ENCODE measurements at regions not wholly inside any gene's neighbourhood (a gene's known extent, or its start where the extent isn't known, plus 50 kb on each side); places are given as distances from the start of the nearest gene placed in this dataset.

DNA sequence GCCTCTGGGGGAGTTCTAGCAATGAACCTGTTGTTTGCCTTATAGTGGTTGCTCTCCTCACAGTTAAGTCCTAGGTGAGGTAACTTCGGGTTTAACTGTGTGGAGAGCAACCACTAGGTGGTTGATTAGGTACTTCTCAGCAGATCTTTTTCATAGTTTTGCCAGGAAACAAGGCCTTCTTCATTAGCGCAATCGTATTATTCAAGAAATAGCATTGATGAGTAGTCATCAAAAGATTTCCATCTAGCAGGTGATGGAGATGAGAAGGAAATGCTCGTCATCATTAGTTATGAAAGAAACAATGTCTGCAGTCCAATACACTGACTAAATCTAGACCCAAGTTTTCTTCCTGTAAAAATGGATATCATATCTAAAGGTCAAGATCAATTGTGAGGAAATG lies 923.3 kb downstream of the AACS start:
- TF ChIP-seq TEAD4 (IDR thresholded peaks at IDR 0.05) (no peak), FOXM1 (IDR thresholded peaks at IDR 0.05; ENCODE audit: borderline replicate concordance, low read depth) (no peak), EP300 (IDR thresholded peaks at IDR 0.05; ENCODE audit: borderline replicate concordance) (no peak), CEBPB (IDR thresholded peaks at IDR 0.05) (no peak)
